ENCODE measurements at regions not wholly inside any gene's neighbourhood (a gene's known extent, or its start where the extent isn't known, plus 50 kb on each side); places are given as distances from the start of the nearest gene placed in this dataset.

DNA sequence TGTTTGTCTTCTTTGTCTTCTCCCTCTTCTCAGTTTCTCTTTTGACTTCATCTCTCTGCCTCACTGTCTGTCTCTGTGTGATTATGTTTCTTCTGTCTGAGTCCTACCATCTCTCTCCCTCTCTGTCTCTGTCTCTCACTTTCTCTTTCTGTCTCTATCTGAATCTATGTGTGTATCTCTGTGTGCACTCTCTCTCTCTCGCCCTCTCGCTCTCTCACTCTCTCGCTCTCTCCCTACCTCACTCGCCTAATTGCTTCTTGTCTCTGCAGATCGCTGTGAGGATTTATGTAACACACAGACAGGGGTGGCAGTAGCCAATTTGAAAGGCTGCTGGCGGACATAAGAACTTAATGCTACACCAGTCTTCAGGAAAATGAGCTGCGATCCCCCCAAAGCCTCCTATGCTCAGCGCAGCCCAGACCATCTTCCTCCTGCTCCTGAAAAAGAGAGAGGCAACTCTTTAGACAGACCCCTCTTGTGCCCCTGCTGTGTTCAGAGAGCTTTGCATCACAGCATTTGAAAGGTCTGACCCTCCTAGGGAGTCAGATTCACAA lies 140.9 kb downstream of the CCT6B start:
- H3K27ac Mint-ChIP-seq: no peak overlapping the region
- H3K4me3 Mint-ChIP-seq: no peak overlapping the region

GRCh38 chr17:34817252-34818035 lies 143.8 kb downstream of the CCT6B start:
- no peaks in the 10 kb centered on the region for H3K36me3 Mint-ChIP-seq (ENCODE audit: low read depth)
- H3K27me3 Mint-ChIP-seq: peaks cover 4% of the 10 kb centered on the region
- no peaks in the 10 kb centered on the region for H3K9me3 Mint-ChIP-seq
- H3K4me1 Mint-ChIP-seq (ENCODE audit: low read depth): no peaks in the 10 kb centered on the region
- intact Hi-C loops (cut with micrococcal nuclease): no loop called here
- H3K27ac Mint-ChIP-seq: no peak overlapping the region
- H3K4me3 Mint-ChIP-seq: no peak overlapping the region

More for the DNA sequence above, 140.9 kb downstream of the CCT6B start:
- Mint-ChIP-seq H3K27me3 (peaks cover 4% of the 10 kb centered on the region), H3K9me3 (no peaks in the 10 kb centered on the region), H3K36me3 (ENCODE audit: low read depth) (no peaks in the 10 kb centered on the region), H3K4me1 (ENCODE audit: low read depth) (no peaks in the 10 kb centered on the region)
- intact Hi-C loops (cut with micrococcal nuclease): no loop called here

GRCh38 chr17:34816848-34817247 lies 144.4 kb downstream of the CCT6B start:
- Mint-ChIP-seq H3K36me3 (ENCODE audit: low read depth) (no peaks in the 10 kb centered on the region), H3K27ac (no peak overlapping the region), H3K4me1 (ENCODE audit: low read depth) (no peaks in the 10 kb centered on the region), H3K27me3 (peaks cover 4% of the 10 kb centered on the region), H3K9me3 (no peaks in the 10 kb centered on the region), H3K4me3 (no peak overlapping the region)
- intact Hi-C loops (cut with micrococcal nuclease): no loop called here

- intact Hi-C loops (cut with micrococcal nuclease): no loop called here
- no peak overlapping the region for H3K4me3 Mint-ChIP-seq
- H3K36me3 Mint-ChIP-seq (ENCODE audit: low read depth): no peaks in the 10 kb centered on the region
- H3K9me3 Mint-ChIP-seq: no peaks in the 10 kb centered on the region
- H3K27me3 Mint-ChIP-seq: no peaks in the 10 kb centered on the region
- no peaks in the 10 kb centered on the region for H3K4me1 Mint-ChIP-seq (ENCODE audit: low read depth)
- no peak overlapping the region for H3K27ac Mint-ChIP-seq
Measured at GRCh38 chr17:34813290-34813689, 148.0 kb downstream of the CCT6B start.

DNA sequence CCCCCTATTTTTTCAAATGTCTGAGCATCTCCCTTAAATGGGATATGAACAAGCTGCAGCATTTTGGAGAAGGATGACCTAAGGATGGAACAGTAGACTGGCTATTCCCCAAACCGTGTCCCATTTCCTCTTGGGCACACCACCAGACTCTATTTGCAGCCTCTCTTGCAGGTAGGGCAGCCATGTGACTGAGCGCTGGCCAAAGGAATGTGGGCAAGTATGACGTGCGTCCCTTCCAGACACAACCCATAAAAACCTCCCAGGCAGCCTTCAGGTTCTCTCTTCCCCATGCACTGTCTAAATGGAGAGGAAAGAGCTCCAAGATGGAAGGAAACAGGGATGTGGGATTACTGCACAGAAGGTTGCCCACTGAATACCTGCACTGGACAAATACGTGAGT lies 149.7 kb downstream of the CCT6B start:
- no peak overlapping the region for H3K27ac Mint-ChIP-seq
- intact Hi-C loops (cut with micrococcal nuclease): no loop called here
- H3K9me3 Mint-ChIP-seq: no peaks in the 10 kb centered on the region
- no peak overlapping the region for H3K4me3 Mint-ChIP-seq
- H3K4me1 Mint-ChIP-seq (ENCODE audit: low read depth): no peaks in the 10 kb centered on the region
- no peaks in the 10 kb centered on the region for H3K36me3 Mint-ChIP-seq (ENCODE audit: low read depth)
- no peaks in the 10 kb centered on the region for H3K27me3 Mint-ChIP-seq

DNA sequence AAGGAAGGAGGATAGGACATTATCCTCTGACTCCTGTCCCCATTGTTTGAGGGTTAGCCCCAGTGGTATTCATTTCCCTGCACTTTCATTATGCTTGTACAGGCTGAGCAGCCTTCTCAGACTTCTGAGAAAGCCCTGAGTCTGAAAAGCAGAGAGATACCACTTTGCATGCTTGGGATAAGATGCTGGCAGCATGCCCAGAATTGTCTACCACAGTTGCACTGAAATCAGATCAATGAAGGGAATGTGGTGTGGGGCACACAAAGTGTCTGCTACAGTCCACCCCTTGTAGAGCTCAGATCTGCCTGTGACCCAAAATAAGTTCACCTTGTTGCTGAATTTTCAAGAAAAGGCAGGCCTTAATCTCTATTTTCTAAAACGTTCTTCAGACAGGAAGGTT lies 160.6 kb downstream of the CCT6B start:
- H3K27ac Mint-ChIP-seq: no peak overlapping the region
- H3K27me3 Mint-ChIP-seq: peaks cover 2% of the 10 kb centered on the region
- H3K36me3 Mint-ChIP-seq (ENCODE audit: low read depth): no peaks in the 10 kb centered on the region
- no peaks in the 10 kb centered on the region for H3K9me3 Mint-ChIP-seq
- intact Hi-C loops (cut with micrococcal nuclease): no loop called here
- H3K4me1 Mint-ChIP-seq (ENCODE audit: low read depth): no peaks in the 10 kb centered on the region
- H3K4me3 Mint-ChIP-seq: no peak overlapping the region

GRCh38 chr17:34799751-34800150 lies 161.5 kb downstream of the CCT6B start:
- Mint-ChIP-seq H3K36me3 (ENCODE audit: low read depth) (no peaks in the 10 kb centered on the region), H3K4me1 (ENCODE audit: low read depth) (no peaks in the 10 kb centered on the region), H3K4me3 (no peak overlapping the region), H3K27ac (no peak overlapping the region), H3K27me3 (peaks cover 2% of the 10 kb centered on the region), H3K9me3 (no peaks in the 10 kb centered on the region)
- intact Hi-C loops (cut with micrococcal nuclease): no loop called here

DNA sequence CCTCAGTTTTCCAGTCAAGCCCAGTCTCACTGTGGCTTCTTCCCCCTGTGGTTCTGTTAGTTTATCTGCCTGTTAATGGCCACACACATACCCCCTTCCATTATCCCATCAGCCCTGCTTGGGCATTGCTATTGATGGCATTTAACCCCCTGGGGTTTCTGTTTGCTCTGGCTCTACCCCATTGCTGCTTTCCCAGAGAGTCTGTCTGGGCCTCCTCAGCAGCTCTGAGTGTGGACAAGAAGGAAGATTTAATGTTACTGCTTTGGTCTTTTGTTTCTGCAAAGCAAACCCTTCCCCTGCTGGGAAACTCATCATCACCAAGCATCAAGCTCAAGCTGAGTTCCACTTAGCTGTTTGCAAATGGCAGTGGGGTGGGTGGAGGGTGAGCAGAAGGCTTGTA lies 162.7 kb downstream of the CCT6B start:
- intact Hi-C loops (cut with micrococcal nuclease): no loop called here
- no peaks in the 10 kb centered on the region for H3K36me3 Mint-ChIP-seq (ENCODE audit: low read depth)
- H3K4me3 Mint-ChIP-seq: no peak overlapping the region

GRCh38 chr17:34797720-34798119 lies 163.5 kb downstream of the CCT6B start:
- H3K27me3 Mint-ChIP-seq: peaks cover 2% of the 10 kb centered on the region
- no peak overlapping the region for H3K4me3 Mint-ChIP-seq
- no peaks in the 10 kb centered on the region for H3K9me3 Mint-ChIP-seq
- intact Hi-C loops (cut with micrococcal nuclease): no loop called here
- H3K27ac Mint-ChIP-seq: no peak overlapping the region
- no peaks in the 10 kb centered on the region for H3K36me3 Mint-ChIP-seq (ENCODE audit: low read depth)
- H3K4me1 Mint-ChIP-seq (ENCODE audit: low read depth): no peaks in the 10 kb centered on the region

More for the DNA sequence above, 162.7 kb downstream of the CCT6B start:
- H3K27me3 Mint-ChIP-seq: no peaks in the 10 kb centered on the region
- no peak overlapping the region for H3K27ac Mint-ChIP-seq
- no peaks in the 10 kb centered on the region for H3K4me1 Mint-ChIP-seq (ENCODE audit: low read depth)
- no peaks in the 10 kb centered on the region for H3K9me3 Mint-ChIP-seq

- Mint-ChIP-seq H3K4me3 (no peak overlapping the region), H3K9me3 (no peaks in the 10 kb centered on the region), H3K27me3 (peaks cover 3% of the 10 kb centered on the region), H3K36me3 (ENCODE audit: low read depth) (no peaks in the 10 kb centered on the region), H3K27ac (no peak overlapping the region), H3K4me1 (ENCODE audit: low read depth) (no peaks in the 10 kb centered on the region)
- intact Hi-C loops (cut with micrococcal nuclease): no loop called here
Measured at GRCh38 chr17:34793231-34793908, 167.9 kb downstream of the CCT6B start.

DNA sequence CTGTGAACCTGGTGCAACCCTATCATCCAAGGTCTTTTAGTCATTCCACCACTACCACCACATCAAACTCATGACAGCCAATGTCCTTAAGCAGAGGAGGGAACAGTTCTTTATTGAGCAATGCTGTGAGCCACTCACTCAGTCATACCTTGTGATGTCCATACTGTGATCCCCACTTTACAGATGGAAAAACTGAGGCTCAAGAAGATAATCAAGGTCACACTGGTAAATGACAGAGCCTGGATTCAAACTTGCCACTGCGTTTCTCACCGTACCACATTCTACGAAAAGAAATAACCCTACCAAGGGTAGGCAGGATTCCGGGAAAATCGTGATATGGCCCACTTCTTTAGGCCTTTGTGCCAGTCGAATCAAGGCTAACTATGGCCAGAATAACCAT lies 172.6 kb downstream of the CCT6B start:
- Mint-ChIP-seq H3K27me3 (peaks cover 3% of the 10 kb centered on the region), H3K4me3 (no peak overlapping the region), H3K9me3 (no peaks in the 10 kb centered on the region), H3K36me3 (ENCODE audit: low read depth) (no peaks in the 10 kb centered on the region), H3K4me1 (ENCODE audit: low read depth) (no peaks in the 10 kb centered on the region), H3K27ac (no peak overlapping the region)
- intact Hi-C loops (cut with micrococcal nuclease): no loop called here

- Mint-ChIP-seq H3K4me3 (no peak overlapping the region), H3K36me3 (ENCODE audit: low read depth) (no peaks in the 10 kb centered on the region), H3K9me3 (no peaks in the 10 kb centered on the region), H3K4me1 (ENCODE audit: low read depth) (no peaks in the 10 kb centered on the region), H3K27me3 (no peaks in the 10 kb centered on the region), H3K27ac (no peak overlapping the region)
- intact Hi-C loops (cut with micrococcal nuclease): no loop called here
Measured at GRCh38 chr17:34784526-34784925, 176.7 kb downstream of the CCT6B start.

GRCh38 chr17:34782271-34782670 lies 179.0 kb downstream of the CCT6B start:
- intact Hi-C loops (cut with micrococcal nuclease): no loop called here
- Mint-ChIP-seq H3K36me3 (ENCODE audit: low read depth) (no peaks in the 10 kb centered on the region), H3K27me3 (peaks cover 1% of the 10 kb centered on the region)

GRCh38 chr17:34781571-34782108 lies 179.6 kb downstream of the CCT6B start:
- no peaks in the 10 kb centered on the region for H3K4me1 Mint-ChIP-seq (ENCODE audit: low read depth)
- intact Hi-C loops (cut with micrococcal nuclease): no loop called here

More at GRCh38 chr17:34782271-34782670, 179.0 kb downstream of the CCT6B start:
- no peak overlapping the region for H3K27ac Mint-ChIP-seq
- H3K4me1 Mint-ChIP-seq (ENCODE audit: low read depth): no peaks in the 10 kb centered on the region
- no peaks in the 10 kb centered on the region for H3K9me3 Mint-ChIP-seq
- no peak overlapping the region for H3K4me3 Mint-ChIP-seq

More at GRCh38 chr17:34781571-34782108, 179.6 kb downstream of the CCT6B start:
- Mint-ChIP-seq H3K36me3 (ENCODE audit: low read depth) (no peaks in the 10 kb centered on the region), H3K27me3 (peaks cover 1% of the 10 kb centered on the region), H3K27ac (no peak overlapping the region), H3K4me3 (no peak overlapping the region), H3K9me3 (no peaks in the 10 kb centered on the region)
